Keratinocyte (primary cell): ENCODE measurements at regions not wholly inside any gene's neighbourhood (a gene's known extent, or its start where the extent isn't known, plus 50 kb on each side); places are given as distances from the start of the nearest gene placed in this dataset.

Source experiments
- CTCF ChIP-seq, 3 experiments: IDR thresholded peaks in 1 of 3; conservative IDR thresholded peaks in 1 of 3; optimal IDR thresholded peaks in 1 of 3; 2 replicates in 2 of 3; 3 replicates in 1 of 3; pipeline versions ENCODE3 to v1.5.1; 2011; ENCODE audit warnings: low read length in 3 of 3, mild to moderate bottlenecking in 3 of 3, moderate library complexity in 2 of 3, control low read depth in 1 of 3, inconsistent platforms in 1 of 3; ENCODE audit not compliant: insufficient read depth in 2 of 3; ENCODE audit errors: extremely low read depth in 1 of 3
- EZH2 ChIP-seq: IDR thresholded peaks from one replicate; pipeline ENCODE4 v1.6.1; 2012; ENCODE audit warnings: inconsistent platforms, mild to moderate bottlenecking, low read length, moderate library complexity

DNA sequence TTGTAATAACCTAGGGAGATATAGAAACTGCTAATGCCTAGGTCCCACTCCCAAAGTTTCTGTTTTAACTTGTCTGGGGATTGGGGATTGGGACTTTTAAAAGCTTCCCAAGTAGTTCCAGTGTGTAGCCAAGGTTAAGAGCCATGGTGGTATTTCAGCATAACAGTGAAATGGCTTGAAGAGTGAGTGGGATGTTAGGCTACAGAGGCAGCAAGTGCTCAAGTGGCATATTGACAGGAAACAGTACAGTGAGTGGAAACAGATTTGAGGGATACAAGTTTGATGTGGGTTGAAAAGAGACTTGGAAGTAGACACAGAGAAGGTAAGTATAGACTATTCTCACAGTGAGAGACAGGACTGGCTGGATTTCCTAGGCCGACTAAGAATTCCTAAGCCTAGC, 217.6 kb upstream of the CNKSR2 start:
- TF ChIP-seq CTCF (optimal IDR thresholded peaks at IDR 0.05 in 1 of 3, IDR thresholded peaks at IDR 0.05 in 1 of 3, conservative IDR thresholded peaks at IDR 0.05 in 1 of 3; ENCODE audit: extremely low read depth in 1 of 3, insufficient read depth in 2 of 3, low read length in 3 of 3): no peak
- TF ChIP-seq EZH2: no peak
